IMR-90 (cell line): ENCODE measurements at regions not wholly inside any gene's neighbourhood (a gene's known extent, or its start where the extent isn't known, plus 50 kb on each side); places are given as distances from the start of the nearest gene placed in this dataset.

ENCODE experiments used
- ATAC-seq: fragments of 200-7000 bp; cut with Tn5 transposase; 2 replicates; pipeline ENCODE4 v1.9.1; 2020; ENCODE audit warnings: low read depth, mild to moderate bottlenecking, moderate library complexity
- BruUV-seq: library from RNA; stranded (reverse); fragments of 400-500 nt; replicated peaks from 2 replicates; lab custom pipeline; 2021; lab: Mats Ljungman, UMichigan
- CTCF ChIA-PET: fragments of 300-600 bp; formaldehyde crosslinking; extraction: SDS; loops from one replicate; lab custom pipeline; 2021; ENCODE audit warnings: antibody characterized with exemption; lab: Yijun Ruan, JAX
- POLR2A ChIA-PET: fragments of 300-600 bp; sonication (Branson Sonifier 250); formaldehyde crosslinking; loops from one replicate; lab custom pipeline; 2022; ENCODE audit warnings: antibody characterized with exemption; ENCODE audit not compliant: unreplicated experiment; lab: Charles Lee
- DNase-seq: peaks from one replicate; pipeline ENCODE4 v3.0.0; 2013
- H2AFZ ChIP-seq: replicated peaks from 2 replicates; pipeline ENCODE3; 2013; ENCODE audit warnings: low read length, mild to moderate bottlenecking; ENCODE audit not compliant: poor library complexity
- H2AK5ac ChIP-seq: 2 replicates; pipeline ENCODE4 v1.6.1; 2013; ENCODE audit warnings: low read depth, low read length, inconsistent platforms
- H2AK9ac ChIP-seq: replicated peaks from 2 replicates; pipeline ENCODE3; 2013; ENCODE audit warnings: mild to moderate bottlenecking, low read depth, low read length, moderate library complexity; ENCODE audit not compliant: poor library complexity
- H2BK120ac ChIP-seq: 2 replicates; pipeline ENCODE4 v1.6.1; 2013; ENCODE audit warnings: low read depth, low read length, inconsistent platforms
- H2BK15ac ChIP-seq: 3 replicates; pipeline ENCODE4 v1.6.1; 2013; ENCODE audit warnings: low read depth, low read length, inconsistent platforms
- H2BK20ac ChIP-seq: 2 replicates; pipeline ENCODE4 v1.6.1; 2013; ENCODE audit warnings: low read depth, mild to moderate bottlenecking, inconsistent platforms, low read length, moderate library complexity
- H2BK5ac ChIP-seq: 2 replicates; pipeline ENCODE4 v1.6.1; 2013; ENCODE audit warnings: mild to moderate bottlenecking, low read depth, low read length, inconsistent platforms; ENCODE audit not compliant: poor library complexity, severe bottlenecking
- H3K14ac ChIP-seq: replicated peaks from 2 replicates; pipeline ENCODE4 v1.6.1; 2013; ENCODE audit warnings: low read depth, low read length, inconsistent platforms
- H3K18ac ChIP-seq: 2 replicates; pipeline ENCODE4 v1.6.1; 2013; ENCODE audit warnings: low read depth, low read length, control low read depth
- H3K23ac ChIP-seq: 2 replicates; pipeline ENCODE4 v1.6.1; 2013; ENCODE audit warnings: low read depth, low read length, inconsistent platforms
- H3K27ac ChIP-seq: 2 replicates; pipeline ENCODE4 v1.5.1; 2013; ENCODE audit warnings: mild to moderate bottlenecking, control low read depth, low read length; ENCODE audit not compliant: insufficient read depth
- H3K27me3 ChIP-seq: 2 replicates; pipeline ENCODE4 v1.6.1; 2013; ENCODE audit warnings: low read length; ENCODE audit not compliant: control insufficient read depth, insufficient read depth
- H3K36me3 ChIP-seq: 2 replicates; pipeline ENCODE4 v1.6.1; 2013; ENCODE audit warnings: low read length, mixed read lengths; ENCODE audit not compliant: control insufficient read depth, insufficient read depth
- H3K4ac ChIP-seq: 2 replicates; pipeline ENCODE4 v1.6.1; 2013; ENCODE audit warnings: low read depth, low read length, inconsistent platforms
- H3K4me1 ChIP-seq: 2 replicates; pipeline ENCODE4 v1.6.1; 2013; ENCODE audit warnings: low read length, mixed read lengths; ENCODE audit not compliant: control insufficient read depth, insufficient read depth
- H3K4me2 ChIP-seq: 2 replicates; pipeline ENCODE4 v1.6.1; 2013; ENCODE audit warnings: low read depth, mild to moderate bottlenecking, control low read depth, low read length, moderate library complexity
- H3K4me3 ChIP-seq: 2 replicates; pipeline ENCODE4 v1.5.1; 2013; ENCODE audit warnings: low read depth, mild to moderate bottlenecking, control low read depth, low read length, moderate library complexity; ENCODE audit not compliant: insufficient read depth
- H3K56ac ChIP-seq: 2 replicates; pipeline ENCODE4 v1.6.1; 2013; ENCODE audit warnings: low read length, inconsistent platforms; ENCODE audit not compliant: insufficient read depth; ENCODE audit errors: extremely low read depth
- H3K79me1 ChIP-seq, 2 experiments: 2 replicates each; pipeline ENCODE4 v1.6.1; 2013; ENCODE audit warnings: low read length in 2 of 2, inconsistent platforms in 1 of 2, low read depth in 1 of 2
- H3K9ac ChIP-seq: 2 replicates; pipeline ENCODE4 v1.6.1; 2013; ENCODE audit warnings: low read depth, low read length, control low read depth
- H3K9me1 ChIP-seq: 2 replicates; pipeline ENCODE4 v1.6.1; 2013; ENCODE audit warnings: low read length, inconsistent platforms; ENCODE audit not compliant: insufficient read depth
- H3K9me3 ChIP-seq: 2 replicates; pipeline ENCODE4 v1.6.1; 2013; ENCODE audit warnings: low read length; ENCODE audit not compliant: control insufficient read depth, insufficient read depth
- H4K20me1 ChIP-seq: 2 replicates; pipeline ENCODE4 v1.6.1; 2013; ENCODE audit warnings: low read length, inconsistent platforms; ENCODE audit not compliant: insufficient read depth
- H4K5ac ChIP-seq: 2 replicates; pipeline ENCODE4 v1.6.1; 2013; ENCODE audit warnings: mild to moderate bottlenecking, low read depth, low read length, control low read depth
- H4K8ac ChIP-seq, 2 experiments: 2 replicates each; pipeline ENCODE4 v1.6.1; 2013; ENCODE audit warnings: low read depth in 2 of 2, low read length in 2 of 2, control low read depth in 1 of 2, inconsistent platforms in 1 of 2
- H4K91ac ChIP-seq: 2 replicates; pipeline ENCODE4 v1.6.1; 2013; ENCODE audit warnings: low read depth, low read length, inconsistent platforms; ENCODE audit not compliant: insufficient read depth
- BHLHE40 ChIP-seq: fragments of 150-350 bp; IDR thresholded peaks from 2 replicates; pipeline ENCODE4 v1.6.1; 2016; ENCODE audit warnings: mild to moderate bottlenecking, low read depth, low read length
- CEBPB ChIP-seq: IDR thresholded peaks from 2 replicates; pipeline ENCODE4 v1.6.1; 2012; ENCODE audit warnings: low read depth, low read length, improper control_type of control experiment
- CHD1 ChIP-seq: IDR thresholded peaks from 2 replicates; pipeline ENCODE4 v1.6.1; 2012; ENCODE audit warnings: low read depth, low read length, improper control_type of control experiment
- CTCF ChIP-seq: conservative IDR thresholded peaks from 2 replicates; pipeline ENCODE4 v1.5.1; 2012; ENCODE audit warnings: mild to moderate bottlenecking, low read depth, low read length, improper control_type of control experiment
- ELK1 ChIP-seq: fragments of 150-350 bp; IDR thresholded peaks from 2 replicates; pipeline ENCODE4 v1.6.1; 2016; ENCODE audit warnings: low read depth, mild to moderate bottlenecking, low read length, moderate library complexity, borderline replicate concordance
- FOS ChIP-seq: fragments of 150-350 bp; IDR thresholded peaks from 2 replicates; pipeline ENCODE4 v1.6.1; 2016; ENCODE audit warnings: low read depth, low read length
- MAFK ChIP-seq: IDR thresholded peaks from 2 replicates; pipeline ENCODE4 v1.6.1; 2012; ENCODE audit warnings: low read depth, low read length, improper control_type of control experiment
- MAZ ChIP-seq: IDR thresholded peaks from 2 replicates; pipeline ENCODE4 v1.6.1; 2012; ENCODE audit warnings: low read depth, mild to moderate bottlenecking, low read length, improper control_type of control experiment, moderate library complexity, borderline replicate concordance
- MXI1 ChIP-seq: IDR thresholded peaks from 2 replicates; pipeline ENCODE4 v1.6.1; 2012; ENCODE audit warnings: low read depth, mild to moderate bottlenecking, low read length, moderate library complexity, borderline replicate concordance
- NFE2L2 ChIP-seq: fragments of 150-350 bp; IDR thresholded peaks from 2 replicates; pipeline ENCODE4 v1.6.1; 2016; ENCODE audit warnings: low read depth, mild to moderate bottlenecking, low read length
- POLR2A ChIP-seq: IDR thresholded peaks from 2 replicates; pipeline ENCODE4 v1.6.1; 2012; ENCODE audit warnings: mild to moderate bottlenecking, low read depth, low read length
- RAD21 ChIP-seq: IDR thresholded peaks from 2 replicates; pipeline ENCODE4 v1.6.1; 2012; ENCODE audit warnings: low read length, improper control_type of control experiment
- RCOR1 ChIP-seq: IDR thresholded peaks from 2 replicates; pipeline ENCODE4 v1.6.1; 2012; ENCODE audit warnings: mild to moderate bottlenecking, low read length, improper control_type of control experiment; ENCODE audit not compliant: insufficient replicate concordance
- RFX5 ChIP-seq: IDR thresholded peaks from 2 replicates; pipeline ENCODE4 v1.8.0; 2012; ENCODE audit warnings: low read depth, mild to moderate bottlenecking, low read length, moderate library complexity
- SMC3 ChIP-seq: fragments of 150-350 bp; IDR thresholded peaks from 2 replicates; pipeline ENCODE4 v1.6.1; 2016; ENCODE audit warnings: low read depth, mild to moderate bottlenecking, antibody characterized with exemption, low read length, moderate library complexity
- USF2 ChIP-seq: fragments of 150-350 bp; IDR thresholded peaks from 2 replicates; pipeline ENCODE4 v1.6.1; 2017; ENCODE audit warnings: mild to moderate bottlenecking, antibody characterized with exemption, low read length, low read depth
- WGBS, 2 experiments: methylation state at CpG; one replicate each; pipeline versions ENCODE4 v1.1.5 to v1.1.7; 2013; ENCODE audit warnings: missing lambda C conversion rate in 2 of 2; ENCODE audit not compliant: insufficient read length in 1 of 2; ENCODE audit errors: extremely low coverage in 2 of 2; 5-methylcytosine and 5-hydroxymethylcytosine counted together
- dilution Hi-C: fragments of 300-500 bp; cut with HindIII; formaldehyde crosslinking; loops from one replicate; pipeline ENCODE4 v1.14.3; 2018; ENCODE audit warnings: low sequenced_read_pairs; ENCODE audit not compliant: unreplicated experiment
- in situ Hi-C: fragments of 300-500 bp; cut with MboI; formaldehyde crosslinking; loops from 3 replicates; pipeline ENCODE4 v1.14.3; 2019; ENCODE audit warnings: low sequenced_read_pairs, inconsistent platforms, mixed read lengths
- intact Hi-C: fragments of 100-400 bp; cut with micrococcal nuclease; formaldehyde crosslinking; loops from 2 replicates; pipeline ENCODE4 v1.10.0; 2022

GRCh38 chr20:39364320-39364719 is 402.2 kb downstream of the DHX35 start:
- no peaks in the 10 kb centered on the region for H4K20me1 ChIP-seq
- H4K8ac ChIP-seq: no peak overlapping the region
- H3K4me1 ChIP-seq: no peaks in the 10 kb centered on the region
- H4K5ac ChIP-seq: no peak overlapping the region
- POLR2A ChIA-PET: no interaction called here
- no peak overlapping the region for H2BK120ac ChIP-seq
- no peak for DNase-seq
- TF ChIP-seq CTCF: no peak
- TF ChIP-seq FOS: no peak
- no peak for TF ChIP-seq MXI1
- no peak for TF ChIP-seq RAD21
- no peak for TF ChIP-seq NFE2L2
- TF ChIP-seq ELK1: no peak
- no peak for TF ChIP-seq SMC3
- no peak for TF ChIP-seq BHLHE40
- no peak for TF ChIP-seq RFX5
- TF ChIP-seq CEBPB: no peak
- TF ChIP-seq MAZ: no peak
- no peak for TF ChIP-seq USF2
- TF ChIP-seq POLR2A: no peak
- TF ChIP-seq RCOR1: no peak
- TF ChIP-seq MAFK: no peak
- no peak for TF ChIP-seq CHD1
- H3K4ac ChIP-seq: no peak overlapping the region
- H3K36me3 ChIP-seq: no peaks in the 10 kb centered on the region
- in situ Hi-C loops (no loop called here), intact Hi-C loops (no loop called here), dilution Hi-C loops (no loop called here)
- WGBS, 2 experiments: no CpG with 5 or more reads among the region's 2 CpGs
- no peak overlapping the region for H2AFZ ChIP-seq
- H3K9me3 ChIP-seq: no peaks in the 10 kb centered on the region; the same call in 1 of the 2 replicates
- no peak overlapping the region for H3K4me3 ChIP-seq
- no peak overlapping the region for H3K18ac ChIP-seq
- no peaks in the 10 kb centered on the region for H3K79me1 ChIP-seq
- no TSS peak for BruUV-seq
- no peak overlapping the region for H2AK9ac ChIP-seq
- no peak overlapping the region for H2BK5ac ChIP-seq
- no peak overlapping the region for H3K4me2 ChIP-seq
- CTCF ChIA-PET: no interaction called here
- ATAC-seq: no peak
- no peaks in the 10 kb centered on the region for H3K27me3 ChIP-seq
- H3K9me1 ChIP-seq: no peaks in the 10 kb centered on the region
- H3K56ac ChIP-seq: no peak overlapping the region
- no peak overlapping the region for H3K9ac ChIP-seq
- H3K14ac ChIP-seq: no peak overlapping the region
- H2AK5ac ChIP-seq: no peak overlapping the region
- H3K27ac ChIP-seq: no peak overlapping the region
- no peak overlapping the region for H4K91ac ChIP-seq
- no peak overlapping the region for H2BK20ac ChIP-seq
- no peak overlapping the region for H2BK15ac ChIP-seq
- H3K23ac ChIP-seq: no peak overlapping the region
